Endothelial cell (in vitro differentiated cells): ENCODE measurements at regions not wholly inside any gene's neighbourhood (a gene's known extent, or its start where the extent isn't known, plus 50 kb on each side); places are given as distances from the start of the nearest gene placed in this dataset.

Experiments used
- DNase-seq: peaks from one replicate; pipeline ENCODE4 v3.0.0; 2021; ENCODE audit warnings: low spot score
- H3K27ac Mint-ChIP-seq: one replicate; pipeline ENCODE4 v1.8.0; 2021; ENCODE audit warnings: mixed read lengths, inconsistent platforms; ENCODE audit not compliant: unreplicated experiment
- H3K27me3 Mint-ChIP-seq: one replicate; pipeline ENCODE4 v1.8.0; 2021; ENCODE audit warnings: mild to moderate bottlenecking, moderate library complexity, mixed read lengths, inconsistent platforms; ENCODE audit not compliant: unreplicated experiment
- H3K36me3 Mint-ChIP-seq: one replicate; pipeline ENCODE4 v1.8.0; 2021; ENCODE audit warnings: mild to moderate bottlenecking, low read depth, mixed read lengths, inconsistent platforms; ENCODE audit not compliant: unreplicated experiment
- H3K4me1 Mint-ChIP-seq: one replicate; pipeline ENCODE4 v1.8.0; 2021; ENCODE audit warnings: mild to moderate bottlenecking, mixed read lengths, inconsistent platforms; ENCODE audit not compliant: unreplicated experiment
- H3K4me3 Mint-ChIP-seq: one replicate; pipeline ENCODE4 v1.8.0; 2021; ENCODE audit warnings: mild to moderate bottlenecking, mixed read lengths, inconsistent platforms; ENCODE audit not compliant: unreplicated experiment
- H3K9me3 Mint-ChIP-seq: one replicate; pipeline ENCODE4 v1.8.0; 2021; ENCODE audit warnings: mixed read lengths, inconsistent platforms; ENCODE audit not compliant: unreplicated experiment
- CTCF ChIP-seq: fragments of 200-600 bp; sonication (generic); IDR thresholded peaks from one replicate; pipeline ENCODE4 v1.5.0; 2021; ENCODE audit warnings: antibody characterized with exemption; ENCODE audit not compliant: unreplicated experiment

- peaks cover 2% of the 10 kb centered on the region for H3K27me3 Mint-ChIP-seq
- peaks cover 9% of the 10 kb centered on the region for H3K4me1 Mint-ChIP-seq
- no peaks in the 10 kb centered on the region for H3K36me3 Mint-ChIP-seq
- DNase-seq, result no peak
- H3K9me3 Mint-ChIP-seq, result no peaks in the 10 kb centered on the region
- no peak overlapping the region for H3K4me3 Mint-ChIP-seq
- H3K27ac Mint-ChIP-seq, result no peak overlapping the region
- no peak for TF ChIP-seq CTCF
Measured at GRCh38 chrX:66918511-66918910, 279.6 kb upstream of the EDA2R start.

- no peak for DNase-seq
- Mint-ChIP-seq H3K9me3 (no peaks in the 10 kb centered on the region), H3K4me1 (peaks cover 20% of the 10 kb centered on the region), H3K4me3 (no peak overlapping the region), H3K27ac (no peak overlapping the region), H3K27me3 (peaks cover 2% of the 10 kb centered on the region), H3K36me3 (no peaks in the 10 kb centered on the region)
- no peak for TF ChIP-seq CTCF
Measured at GRCh38 chrX:66915893-66916292, 277.0 kb upstream of the EDA2R start.

- H3K4me1 Mint-ChIP-seq, result peaks cover 20% of the 10 kb centered on the region
- no peaks in the 10 kb centered on the region for H3K36me3 Mint-ChIP-seq
- no peak overlapping the region for H3K4me3 Mint-ChIP-seq
- TF ChIP-seq CTCF, result no peak
- H3K27me3 Mint-ChIP-seq, result peaks cover 2% of the 10 kb centered on the region
- no peak for DNase-seq
- peak overlapping the region; percentile 97 for H3K27ac Mint-ChIP-seq
- no peaks in the 10 kb centered on the region for H3K9me3 Mint-ChIP-seq
Measured at GRCh38 chrX:66914080-66914479, 275.2 kb upstream of the EDA2R start.

GRCh38 chrX:66912417-66912816, 273.5 kb upstream of the EDA2R start:
- Mint-ChIP-seq H3K27ac (peak overlapping the region; percentile 97), H3K9me3 (no peaks in the 10 kb centered on the region), H3K36me3 (no peaks in the 10 kb centered on the region), H3K4me1 (peaks cover 20% of the 10 kb centered on the region), H3K27me3 (peaks cover 2% of the 10 kb centered on the region), H3K4me3 (no peak overlapping the region)
- DNase-seq, result no peak
- no peak for TF ChIP-seq CTCF

- H3K4me3 Mint-ChIP-seq, result no peak overlapping the region
- H3K27ac Mint-ChIP-seq, result peak overlapping the region; percentile 49
- no peaks in the 10 kb centered on the region for H3K36me3 Mint-ChIP-seq
- no peak for TF ChIP-seq CTCF
- peaks cover 3% of the 10 kb centered on the region for H3K27me3 Mint-ChIP-seq
- DNase-seq, result no peak
- peaks cover 9% of the 10 kb centered on the region for H3K4me1 Mint-ChIP-seq
- no peaks in the 10 kb centered on the region for H3K9me3 Mint-ChIP-seq
Measured at GRCh38 chrX:66902081-66902480, 263.2 kb upstream of the EDA2R start.
